Liver (tissue), 8 donors: ENCODE measurements at regions not wholly inside any gene's neighbourhood (a gene's known extent, or its start where the extent isn't known, plus 50 kb on each side); places are given as distances from the start of the nearest gene placed in this dataset.
A peak's percentile ranks its signal among the peaks of the same experiment; 100 is the strongest.

Source experiments
- DNase-seq: peaks from one replicate; pipeline ENCODE4 v3.0.0-alpha.2; 2017; ENCODE audit warnings: low spot score
- H3K27ac ChIP-seq, 2 donors: one replicate each; pipeline ENCODE4 v1.7.0; 2013; ENCODE audit warnings: inconsistent platforms in 2 of 2, low read length in 2 of 2, control low read depth in 1 of 2, low read depth in 1 of 2, mild to moderate bottlenecking in 1 of 2
- H3K27me3 ChIP-seq, 4 donors: one replicate each; pipeline versions ENCODE4 v1.6.1 to v1.7.0; 2013; ENCODE audit warnings: low read length in 3 of 4, inconsistent platforms in 1 of 4, mild to moderate bottlenecking in 1 of 4, moderate library complexity in 1 of 4; ENCODE audit not compliant: control insufficient read depth in 4 of 4, insufficient read depth in 4 of 4
- H3K36me3 ChIP-seq, 4 donors: one replicate each; pipeline versions ENCODE4 v1.6.1 to v1.7.0; 2013; ENCODE audit warnings: low read length in 3 of 4, mild to moderate bottlenecking in 3 of 4, low read depth in 1 of 4, moderate library complexity in 1 of 4; ENCODE audit not compliant: control insufficient read depth in 4 of 4, insufficient read depth in 3 of 4
- H3K4me1 ChIP-seq, 4 donors: one replicate each; pipeline versions ENCODE4 v1.6.1 to v1.7.0; 2013; ENCODE audit warnings: low read length in 3 of 4, mild to moderate bottlenecking in 3 of 4, moderate library complexity in 1 of 4; ENCODE audit not compliant: control insufficient read depth in 4 of 4, insufficient read depth in 4 of 4
- H3K4me3 ChIP-seq, 3 donors: one replicate each; pipeline versions ENCODE4 v1.6.1 to v1.7.0; 2013; ENCODE audit warnings: low read length in 3 of 3, control low read depth in 1 of 3, low read depth in 1 of 3, mild to moderate bottlenecking in 1 of 3
- H3K9ac ChIP-seq, 2 donors: one replicate each; pipeline ENCODE4 v1.7.0; 2013; ENCODE audit warnings: low read length in 2 of 2, mild to moderate bottlenecking in 2 of 2, moderate library complexity in 2 of 2, control low read depth in 1 of 2, low read depth in 1 of 2
- H3K9me3 ChIP-seq, 4 donors: one replicate each; pipeline versions ENCODE4 v1.6.1 to v1.7.0; 2013; ENCODE audit warnings: low read length in 3 of 4; ENCODE audit not compliant: control insufficient read depth in 4 of 4
- ATF3 ChIP-seq: IDR thresholded peaks from 2 replicates; pipeline ENCODE4 v1.6.1; 2016; ENCODE audit warnings: antibody characterized with exemption
- CTCF ChIP-seq: fragments of 150-350 bp; IDR thresholded peaks from 2 replicates; pipeline ENCODE4 v1.5.1; 2017; ENCODE audit warnings: improper control_type of control experiment, low read depth, low read length; ENCODE audit not compliant: missing input control
- EGR1 ChIP-seq, 2 donors: IDR thresholded peaks; 2 replicates each; pipeline ENCODE4 v1.6.1; 2016 to 2018; ENCODE audit warnings: antibody characterized with exemption in 2 of 2, low read depth in 2 of 2
- FOXA1 ChIP-seq: IDR thresholded peaks from 2 replicates; pipeline ENCODE4 v1.6.1; 2016; ENCODE audit warnings: antibody characterized with exemption
- FOXA2 ChIP-seq: IDR thresholded peaks from 2 replicates; pipeline ENCODE4 v1.6.1; 2016; ENCODE audit warnings: antibody characterized with exemption
- GABPA ChIP-seq, 2 donors: IDR thresholded peaks in 1 of 2; conservative IDR thresholded peaks in 1 of 2; 2 replicates each; pipeline ENCODE4 v1.6.1; 2016; ENCODE audit warnings: antibody characterized with exemption in 2 of 2, mild to moderate bottlenecking in 1 of 2, moderate library complexity in 1 of 2
- HNF4A ChIP-seq, 2 donors: conservative IDR thresholded peaks; 2 replicates each; pipeline ENCODE4 v1.6.1; 2016; ENCODE audit warnings: antibody characterized with exemption in 2 of 2, mild to moderate bottlenecking in 2 of 2
- HNF4G ChIP-seq: IDR thresholded peaks from 2 replicates; pipeline ENCODE4 v1.6.1; 2016; ENCODE audit warnings: antibody characterized with exemption
- JUND ChIP-seq, 2 donors: IDR thresholded peaks; 2 replicates each; pipeline ENCODE4 v1.6.1; 2016; ENCODE audit warnings: antibody characterized with exemption in 2 of 2
- MAX ChIP-seq: IDR thresholded peaks from 2 replicates; pipeline ENCODE4 v1.6.1; 2016; ENCODE audit warnings: antibody characterized with exemption
- RXRA ChIP-seq, 2 donors: IDR thresholded peaks; 2 replicates each; pipeline ENCODE4 v1.6.1; 2017 to 2018; ENCODE audit warnings: antibody characterized with exemption in 2 of 2, mild to moderate bottlenecking in 1 of 2
- SP1 ChIP-seq: IDR thresholded peaks from 2 replicates; pipeline ENCODE4 v1.6.1; 2018; ENCODE audit warnings: antibody characterized with exemption, mild to moderate bottlenecking
- YY1 ChIP-seq: IDR thresholded peaks from 2 replicates; pipeline ENCODE4 v1.6.1; 2016; ENCODE audit warnings: antibody characterized with exemption, mild to moderate bottlenecking
- ZBTB33 ChIP-seq: IDR thresholded peaks from 2 replicates; pipeline ENCODE4 v1.6.1; 2016; ENCODE audit warnings: antibody characterized with exemption
- WGBS: extraction: QIAGEN DNeasy Blood & Tissue Kit; methylation state at CpG from one replicate; pipeline ENCODE4 v1.1.7; 2013; 5-methylcytosine and 5-hydroxymethylcytosine counted together
- TF ChIP-seq, protein P1 (sequence below): IDR thresholded peaks from 2 replicates; pipeline ENCODE4 v1.6.1; 2016; ENCODE audit warnings: antibody characterized with exemption, mild to moderate bottlenecking
- donor health status: healthy.
- donor health status: healthy.
- donor health status: healthy.
- donor health status: healthy.
- donor health status: healthy.

DNA sequence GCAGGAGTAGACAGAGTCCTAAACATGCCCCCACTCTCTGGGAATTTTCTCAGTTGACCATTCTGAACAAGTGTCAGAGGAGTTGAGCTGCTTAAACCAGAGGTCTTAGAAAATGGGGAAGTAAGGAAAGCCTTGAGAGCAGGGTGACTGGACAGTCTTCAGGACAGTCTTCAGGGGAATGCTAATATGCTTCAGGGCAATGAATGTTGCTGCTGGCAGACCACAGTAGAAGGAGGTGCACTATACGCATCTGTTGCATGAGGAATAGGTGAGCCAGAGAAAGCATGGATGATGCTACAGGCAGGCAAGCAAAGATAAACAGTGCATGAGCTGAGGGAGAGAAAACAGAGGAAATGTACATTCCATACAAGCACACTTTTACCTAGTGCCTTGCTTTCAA lies 196.6 kb upstream of the GPR12 start:
- no peak overlapping the region for H3K27ac ChIP-seq
- peaks cover 0 to 18% (median 8%) of the 10 kb centered on the region in 4 donors for H3K4me1 ChIP-seq
- no peak overlapping the region for H3K9ac ChIP-seq
- TF ChIP-seq ZBTB33 (no peak), FOXA2 (no peak), ATF3 (no peak), MAX (no peak), EGR1 (IDR thresholded peaks at IDR 0.05; ENCODE audit: low read depth in 2 of 2) (no peak), GABPA (IDR thresholded peaks at IDR 0.05 in 1 of 2, conservative IDR thresholded peaks at IDR 0.05 in 1 of 2) (no peak), SP1 (no peak), FOXA1 (no peak), RXRA (IDR thresholded peaks at IDR 0.05) (no peak), HNF4G (no peak)
- TF ChIP-seq, protein P1, sequence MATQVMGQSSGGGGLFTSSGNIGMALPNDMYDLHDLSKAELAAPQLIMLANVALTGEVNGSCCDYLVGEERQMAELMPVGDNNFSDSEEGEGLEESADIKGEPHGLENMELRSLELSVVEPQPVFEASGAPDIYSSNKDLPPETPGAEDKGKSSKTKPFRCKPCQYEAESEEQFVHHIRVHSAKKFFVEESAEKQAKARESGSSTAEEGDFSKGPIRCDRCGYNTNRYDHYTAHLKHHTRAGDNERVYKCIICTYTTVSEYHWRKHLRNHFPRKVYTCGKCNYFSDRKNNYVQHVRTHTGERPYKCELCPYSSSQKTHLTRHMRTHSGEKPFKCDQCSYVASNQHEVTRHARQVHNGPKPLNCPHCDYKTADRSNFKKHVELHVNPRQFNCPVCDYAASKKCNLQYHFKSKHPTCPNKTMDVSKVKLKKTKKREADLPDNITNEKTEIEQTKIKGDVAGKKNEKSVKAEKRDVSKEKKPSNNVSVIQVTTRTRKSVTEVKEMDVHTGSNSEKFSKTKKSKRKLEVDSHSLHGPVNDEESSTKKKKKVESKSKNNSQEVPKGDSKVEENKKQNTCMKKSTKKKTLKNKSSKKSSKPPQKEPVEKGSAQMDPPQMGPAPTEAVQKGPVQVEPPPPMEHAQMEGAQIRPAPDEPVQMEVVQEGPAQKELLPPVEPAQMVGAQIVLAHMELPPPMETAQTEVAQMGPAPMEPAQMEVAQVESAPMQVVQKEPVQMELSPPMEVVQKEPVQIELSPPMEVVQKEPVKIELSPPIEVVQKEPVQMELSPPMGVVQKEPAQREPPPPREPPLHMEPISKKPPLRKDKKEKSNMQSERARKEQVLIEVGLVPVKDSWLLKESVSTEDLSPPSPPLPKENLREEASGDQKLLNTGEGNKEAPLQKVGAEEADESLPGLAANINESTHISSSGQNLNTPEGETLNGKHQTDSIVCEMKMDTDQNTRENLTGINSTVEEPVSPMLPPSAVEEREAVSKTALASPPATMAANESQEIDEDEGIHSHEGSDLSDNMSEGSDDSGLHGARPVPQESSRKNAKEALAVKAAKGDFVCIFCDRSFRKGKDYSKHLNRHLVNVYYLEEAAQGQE = no peak
- H3K4me3 ChIP-seq = no peak overlapping the region
- DNase-seq = no peak
- no peaks in the 10 kb centered on the region for H3K36me3 ChIP-seq
- H3K9me3 ChIP-seq = no peaks in the 10 kb centered on the region
- WGBS = 75% methylated on average over 1 of the region's 1 CpG
- no peaks in the 10 kb centered on the region for H3K27me3 ChIP-seq

DNA sequence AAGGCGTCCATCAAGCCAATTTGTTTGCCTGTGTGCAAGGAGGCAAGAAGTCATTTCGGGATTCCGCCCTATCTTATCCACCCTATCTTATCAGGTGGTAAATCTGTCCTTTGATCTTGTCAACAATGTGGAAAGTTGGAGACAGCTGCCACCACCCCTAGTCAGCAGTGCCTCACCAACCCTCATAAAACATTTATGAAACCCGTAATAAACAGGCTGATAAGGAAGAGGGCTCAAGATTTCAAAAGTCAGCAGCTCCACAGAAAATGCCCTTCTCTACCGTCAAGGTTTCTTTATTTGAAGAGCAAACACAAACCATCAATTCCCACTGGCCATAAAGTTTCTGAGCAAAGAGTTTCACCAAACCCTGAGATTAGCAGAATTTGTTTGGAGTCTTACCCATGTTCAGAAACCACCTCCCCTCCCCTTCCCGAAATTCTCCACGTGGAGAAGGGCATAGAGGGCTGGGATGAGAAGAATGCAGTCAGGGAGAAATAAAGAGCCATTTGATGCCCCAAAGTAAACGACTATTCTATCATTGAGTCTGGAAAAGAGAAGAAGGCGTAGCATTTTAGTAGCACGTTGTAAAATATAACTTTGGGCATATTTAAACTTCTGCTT lies 196.0 kb upstream of the GPR12 start:
- 36% methylated on average over 10 of the region's 10 CpGs for WGBS
- Histone ChIP-seq H3K9me3 (no peaks in the 10 kb centered on the region), H3K27ac (no peak overlapping the region), H3K27me3 (no peaks in the 10 kb centered on the region), H3K4me3 (no peak overlapping the region), H3K36me3 (no peaks in the 10 kb centered on the region), H3K4me1 (peaks cover 2 to 20% (median 7%) of the 10 kb centered on the region in 4 donors), H3K9ac (no peak overlapping the region)
- no peak for DNase-seq
- no peak for TF ChIP-seq JUND (IDR thresholded peaks at IDR 0.05)
- peak; percentile 63 for TF ChIP-seq YY1
- TF ChIP-seq HNF4A (conservative IDR thresholded peaks at IDR 0.05) = peak in 1 of 2 donors; percentile 67
- TF ChIP-seq ATF3 = no peak
- no peak for TF ChIP-seq CTCF
- TF ChIP-seq ZBTB33 = no peak
- TF ChIP-seq, protein P1 = peak; percentile 18
- TF ChIP-seq HNF4G = no peak
- no peak for TF ChIP-seq EGR1 (IDR thresholded peaks at IDR 0.05; ENCODE audit: low read depth in 2 of 2)
- no peak for TF ChIP-seq GABPA (IDR thresholded peaks at IDR 0.05 in 1 of 2, conservative IDR thresholded peaks at IDR 0.05 in 1 of 2)
- no peak for TF ChIP-seq SP1
- no peak for TF ChIP-seq FOXA2
- no peak for TF ChIP-seq FOXA1
- peak; percentile 9 for TF ChIP-seq MAX
- peak in 1 of 2 donors; percentile 49 for TF ChIP-seq RXRA (IDR thresholded peaks at IDR 0.05)
